Vagina (tissue), 2 donors: ENCODE measurements at regions not wholly inside any gene's neighbourhood (a gene's known extent, or its start where the extent isn't known, plus 50 kb on each side); places are given as distances from the start of the nearest gene placed in this dataset.

Experiments
- CTCF ChIP-seq, 3 experiments: fragments of 450-650 bp in 2 of 3; fragments of 200-600 bp in 1 of 3; sonication (generic) in 1 of 3; IDR thresholded peaks; one replicate each; pipeline ENCODE4 v1.5.1; 2017 to 2019; ENCODE audit warnings: antibody characterized with exemption in 3 of 3, mild to moderate bottlenecking in 2 of 3, moderate library complexity in 2 of 3
- POLR2A ChIP-seq, 2 donors: fragments of 450-650 bp; IDR thresholded peaks; one replicate each; pipeline ENCODE4 v1.6.1; 2017; ENCODE audit warnings: antibody characterized with exemption in 2 of 2, mild to moderate bottlenecking in 2 of 2, moderate library complexity in 2 of 2
- POLR2AphosphoS5 ChIP-seq, 2 donors: sonication (generic); formaldehyde crosslinking; IDR thresholded peaks; one replicate each; pipeline ENCODE4 v1.9.0; 2017; ENCODE audit warnings: antibody characterized with exemption in 2 of 2, mild to moderate bottlenecking in 2 of 2, low read depth in 1 of 2; ENCODE audit not compliant: insufficient read depth in 1 of 2

- no peak for TF ChIP-seq CTCF (IDR thresholded peaks at IDR 0.05)
- no peak for TF ChIP-seq POLR2AphosphoS5 (IDR thresholded peaks at IDR 0.05; ENCODE audit: insufficient read depth in 1 of 2, low read depth in 1 of 2)
- no peak for TF ChIP-seq POLR2A (IDR thresholded peaks at IDR 0.05)
Observed at GRCh38 chr10:75294031-75294437, 58.3 kb upstream of the COMTD1 start.
